Transverse colon (tissue), 4 donors: ENCODE measurements at regions not wholly inside any gene's neighbourhood (a gene's known extent, or its start where the extent isn't known, plus 50 kb on each side); places are given as distances from the start of the nearest gene placed in this dataset.

Source experiments
- DNase-seq: peaks from one replicate; pipeline ENCODE4 v3.0.0-alpha.2; 2019
- H3K27ac ChIP-seq, 4 donors: fragments of 200-600 bp; sonication (generic); 2 replicates each; pipeline ENCODE4 v1.5.1; 2016 to 2018; ENCODE audit warnings: inconsistent platforms in 4 of 4
- H3K27me3 ChIP-seq: fragments of 200-600 bp; sonication (generic); 2 replicates; pipeline ENCODE4 v1.5.1; 2017; ENCODE audit warnings: inconsistent platforms
- H3K36me3 ChIP-seq, 4 donors: fragments of 200-600 bp; sonication (generic); 2 replicates each; pipeline ENCODE4 v1.5.1; 2017 to 2019; ENCODE audit warnings: inconsistent platforms in 4 of 4
- H3K4me1 ChIP-seq, 4 donors: fragments of 200-600 bp; sonication (generic); 2 replicates each; pipeline ENCODE4 v1.5.1; 2017 to 2020; ENCODE audit warnings: inconsistent platforms in 4 of 4
- H3K4me3 ChIP-seq, 4 donors: fragments of 200-600 bp; sonication (generic); 1 replicate in 1 of 4; 2 replicates in 3 of 4; pipeline versions ENCODE4 v1.5.1 to v1.6.1; 2017 to 2019; ENCODE audit warnings: inconsistent platforms in 4 of 4
- H3K9me3 ChIP-seq, 2 donors: fragments of 200-600 bp; sonication (generic); 2 replicates each; pipeline ENCODE4 v1.5.1; 2017 to 2019; ENCODE audit warnings: inconsistent platforms in 2 of 2
- CTCF ChIP-seq, 5 experiments: fragments of 200-600 bp in 3 of 5; fragments of 450-650 bp in 2 of 5; sonication (generic) in 3 of 5; IDR thresholded peaks; 1 replicate in 2 of 5; 2 replicates in 3 of 5; pipeline ENCODE4 v1.5.1; 2016 to 2017; ENCODE audit warnings: antibody characterized with exemption in 5 of 5, inconsistent platforms in 3 of 5, mild to moderate bottlenecking in 2 of 5, moderate library complexity in 1 of 5
- EP300 ChIP-seq: sonication (generic); formaldehyde crosslinking; IDR thresholded peaks from one replicate; pipeline ENCODE4 v1.6.1; 2017; ENCODE audit warnings: antibody characterized with exemption, low read depth
- POLR2A ChIP-seq: fragments of 450-650 bp; IDR thresholded peaks from one replicate; pipeline ENCODE4 v1.6.1; 2016; ENCODE audit warnings: antibody characterized with exemption, mild to moderate bottlenecking, moderate library complexity
- POLR2AphosphoS5 ChIP-seq, 3 donors: sonication (generic); formaldehyde crosslinking; IDR thresholded peaks; one replicate each; pipeline ENCODE4 v1.6.1; 2016; ENCODE audit warnings: antibody characterized with exemption in 3 of 3
- WGBS, 2 donors: methylation state at CpG; one replicate each; pipeline ENCODE4 v1.1.5; 2018; ENCODE audit warnings: low coverage in 1 of 2; 5-methylcytosine and 5-hydroxymethylcytosine counted together
- in situ Hi-C, 4 donors: fragments of 200-750 bp; cut with MboI; loops; one replicate each; pipeline versions ENCODE4 v1.15.0 to v1.15.1; 2017; ENCODE audit warnings: low sequenced_read_pairs in 3 of 4, low pct_ligation_motif_present in 1 of 4, low pct_unique_long_range_greater_than_20kb in 1 of 4
- intact Hi-C: fragments of 100-400 bp; cut with DNase I; formaldehyde crosslinking; loops from one replicate; pipeline ENCODE4 v1.15.1; 2023; ENCODE audit warnings: low total_unique reads

GRCh38 chr10:76784076-76784475, 853.5 kb downstream of the KCNMA1 start:
- in situ Hi-C loops (no loop called here), intact Hi-C loops (no loop called here)
- Histone ChIP-seq H3K27me3 (peaks cover 5% of the 10 kb centered on the region), H3K9me3 (peaks cover 0 to 3% of the 10 kb centered on the region in 2 donors), H3K27ac (peak overlapping the region in 1 of 4 donors; percentile 11), H3K4me3 (no peak overlapping the region), H3K4me1 (peaks cover 0 to 4% (median 0%) of the 10 kb centered on the region in 4 donors), H3K36me3 (no peaks in the 10 kb centered on the region)
- no peak for TF ChIP-seq POLR2A
- TF ChIP-seq CTCF (IDR thresholded peaks at IDR 0.05): no peak
- no peak for TF ChIP-seq POLR2AphosphoS5 (IDR thresholded peaks at IDR 0.05)
- no peak for TF ChIP-seq EP300
- no peak for DNase-seq
- WGBS, 2 donors: 63 to 78% methylated on average over 1 of the region's 1 CpG

GRCh38 chr10:76779796-76780301, 857.8 kb downstream of the KCNMA1 start:
- H3K9me3 ChIP-seq: peaks cover 0 to 3% of the 10 kb centered on the region in 2 donors
- intact Hi-C loops (no loop called here), in situ Hi-C loops (no loop called here)
- H3K27ac ChIP-seq: peak overlapping the region; percentile 26 to 59 (median 42)
- 18 to 35% methylated on average over 3 to 6 of the region's 6 CpGs for WGBS, 2 donors
- H3K27me3 ChIP-seq: peaks cover 5% of the 10 kb centered on the region
- H3K4me3 ChIP-seq: no peak overlapping the region
- H3K4me1 ChIP-seq: peaks cover 0 to 4% (median 0%) of the 10 kb centered on the region in 4 donors
- H3K36me3 ChIP-seq: no peaks in the 10 kb centered on the region
- DNase-seq: no peak
- TF ChIP-seq POLR2A (no peak), POLR2AphosphoS5 (IDR thresholded peaks at IDR 0.05) (peak in 1 of 3 donors; percentile 24)

- Histone ChIP-seq H3K27ac (peak overlapping the region; percentile 26 to 59 (median 42)), H3K4me1 (peaks cover 0 to 4% (median 0%) of the 10 kb centered on the region in 4 donors), H3K9me3 (peaks cover 0 to 3% of the 10 kb centered on the region in 2 donors), H3K4me3 (no peak overlapping the region), H3K27me3 (peaks cover 5% of the 10 kb centered on the region), H3K36me3 (no peaks in the 10 kb centered on the region)
- intact Hi-C loops: no loop called here
- DNase-seq: no peak
- 44 to 46% methylated on average over 9 to 10 of the region's 10 CpGs for WGBS, 2 donors
- in situ Hi-C loops: no loop called here
- TF ChIP-seq EP300 (no peak), CTCF (IDR thresholded peaks at IDR 0.05) (peak in 1 of 5 experiments; percentile 19)
These were observed 858.5 kb downstream of the KCNMA1 start for GRCh38 chr10:76778914-76779795.

- no peaks in the 10 kb centered on the region for H3K36me3 ChIP-seq
- no peak overlapping the region for H3K4me3 ChIP-seq
- H3K27ac ChIP-seq: no peak overlapping the region
- 73 to 93% methylated on average over 2 to 4 of the region's 4 CpGs for WGBS, 2 donors
- in situ Hi-C loops: no loop called here
- peaks cover 4% of the 10 kb centered on the region for H3K27me3 ChIP-seq
- intact Hi-C loops: no loop called here
- no peaks in the 10 kb centered on the region for H3K9me3 ChIP-seq
- DNase-seq: no peak
- TF ChIP-seq POLR2A: no peak
- no peak for TF ChIP-seq CTCF (IDR thresholded peaks at IDR 0.05)
- TF ChIP-seq EP300: no peak
- TF ChIP-seq POLR2AphosphoS5 (IDR thresholded peaks at IDR 0.05): no peak
- H3K4me1 ChIP-seq: peaks cover 0 to 4% (median 0%) of the 10 kb centered on the region in 4 donors
These were observed 862.5 kb downstream of the KCNMA1 start for GRCh38 chr10:76774987-76775603.
